ENCODE measurements at regions not wholly inside any gene's neighbourhood (a gene's known extent, or its start where the extent isn't known, plus 50 kb on each side); places are given as distances from the start of the nearest gene placed in this dataset.

DNA sequence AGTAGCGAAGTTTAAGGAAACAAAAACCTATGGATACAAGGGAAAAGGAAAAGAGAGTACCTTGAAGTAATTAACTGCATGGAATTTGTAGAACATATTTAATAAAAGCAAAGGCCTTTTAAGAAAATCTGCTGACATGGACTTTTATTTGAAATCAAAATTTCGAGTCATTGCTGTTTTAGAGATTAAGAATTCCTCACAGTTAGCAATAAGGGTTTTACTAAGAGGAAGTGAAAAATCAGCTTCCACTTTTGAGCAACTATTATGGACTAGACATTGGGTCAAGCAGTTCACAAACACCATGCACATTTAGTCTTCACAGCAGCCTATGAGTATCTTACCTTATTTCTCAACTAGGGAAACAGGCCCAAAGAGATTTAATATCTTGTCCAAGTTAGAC lies 876.3 kb downstream of the BCL11A start:
- H3K27ac ChIP-seq (ENCODE audit: low read depth, low read length), result no peak overlapping the region
- no peaks in the 10 kb centered on the region for H4K20me1 ChIP-seq (ENCODE audit: insufficient read depth, low read length)
- no peak for DNase-seq (ENCODE audit: insufficient read length, low spot score, missing footprints)
- H2AFZ ChIP-seq (ENCODE audit: low read length), result no peak overlapping the region
- TF ChIP-seq, protein P1, sequence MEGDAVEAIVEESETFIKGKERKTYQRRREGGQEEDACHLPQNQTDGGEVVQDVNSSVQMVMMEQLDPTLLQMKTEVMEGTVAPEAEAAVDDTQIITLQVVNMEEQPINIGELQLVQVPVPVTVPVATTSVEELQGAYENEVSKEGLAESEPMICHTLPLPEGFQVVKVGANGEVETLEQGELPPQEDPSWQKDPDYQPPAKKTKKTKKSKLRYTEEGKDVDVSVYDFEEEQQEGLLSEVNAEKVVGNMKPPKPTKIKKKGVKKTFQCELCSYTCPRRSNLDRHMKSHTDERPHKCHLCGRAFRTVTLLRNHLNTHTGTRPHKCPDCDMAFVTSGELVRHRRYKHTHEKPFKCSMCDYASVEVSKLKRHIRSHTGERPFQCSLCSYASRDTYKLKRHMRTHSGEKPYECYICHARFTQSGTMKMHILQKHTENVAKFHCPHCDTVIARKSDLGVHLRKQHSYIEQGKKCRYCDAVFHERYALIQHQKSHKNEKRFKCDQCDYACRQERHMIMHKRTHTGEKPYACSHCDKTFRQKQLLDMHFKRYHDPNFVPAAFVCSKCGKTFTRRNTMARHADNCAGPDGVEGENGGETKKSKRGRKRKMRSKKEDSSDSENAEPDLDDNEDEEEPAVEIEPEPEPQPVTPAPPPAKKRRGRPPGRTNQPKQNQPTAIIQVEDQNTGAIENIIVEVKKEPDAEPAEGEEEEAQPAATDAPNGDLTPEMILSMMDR (IDR thresholded peaks at IDR 0.05; ENCODE audit: extremely low read depth, low read depth, low read length), result no peak
- H3K9me3 ChIP-seq (ENCODE audit: low read depth, low read length), result no peaks in the 10 kb centered on the region
- H3K4me2 ChIP-seq (ENCODE audit: insufficient read depth, low read length), result no peak overlapping the region
- H3K36me3 ChIP-seq (ENCODE audit: insufficient read depth, low read length), result no peaks in the 10 kb centered on the region
- no peaks in the 10 kb centered on the region for H3K27me3 ChIP-seq (ENCODE audit: insufficient read depth, low read length)
- H3K4me3 ChIP-seq (ENCODE audit: insufficient read depth, low read length), result no peak overlapping the region
- no peaks in the 10 kb centered on the region for H3K79me2 ChIP-seq (ENCODE audit: insufficient read depth, low read length)
- no peaks in the 10 kb centered on the region for H3K4me1 ChIP-seq (ENCODE audit: insufficient read depth, low read length)

DNA sequence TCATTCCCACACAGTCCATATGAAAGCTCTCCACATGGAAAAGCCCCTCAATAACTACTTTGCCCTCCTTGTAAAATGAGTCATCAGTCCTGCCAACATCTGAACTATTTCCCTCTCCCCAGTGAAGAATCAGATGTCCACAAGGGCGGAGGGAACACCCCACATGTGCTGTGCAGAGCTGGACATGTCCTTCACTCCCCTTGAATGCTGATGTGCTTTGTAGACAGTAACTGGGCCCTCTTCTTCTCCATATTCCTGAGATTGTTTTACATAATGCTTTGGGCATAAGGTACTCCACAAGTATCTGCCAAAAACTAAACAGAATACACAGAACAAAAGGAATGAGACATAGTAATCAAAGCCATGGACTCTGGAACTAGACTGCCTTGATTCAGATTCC lies 879.4 kb downstream of the BCL11A start:
- Histone ChIP-seq H4K20me1 (ENCODE audit: insufficient read depth, low read length) (no peaks in the 10 kb centered on the region), H2AFZ (ENCODE audit: low read length) (no peak overlapping the region), H3K4me3 (ENCODE audit: insufficient read depth, low read length) (no peak overlapping the region), H3K79me2 (ENCODE audit: insufficient read depth, low read length) (no peaks in the 10 kb centered on the region), H3K27ac (ENCODE audit: low read depth, low read length) (no peak overlapping the region), H3K4me1 (ENCODE audit: insufficient read depth, low read length) (no peaks in the 10 kb centered on the region), H3K36me3 (ENCODE audit: insufficient read depth, low read length) (no peaks in the 10 kb centered on the region), H3K4me2 (ENCODE audit: insufficient read depth, low read length) (no peak overlapping the region), H3K27me3 (ENCODE audit: insufficient read depth, low read length) (no peaks in the 10 kb centered on the region), H3K9me3 (ENCODE audit: low read depth, low read length) (no peaks in the 10 kb centered on the region)
- no peak for DNase-seq (ENCODE audit: insufficient read length, low spot score, missing footprints)
- TF ChIP-seq, protein P1 (IDR thresholded peaks at IDR 0.05; ENCODE audit: extremely low read depth, low read depth, low read length), result no peak

DNA sequence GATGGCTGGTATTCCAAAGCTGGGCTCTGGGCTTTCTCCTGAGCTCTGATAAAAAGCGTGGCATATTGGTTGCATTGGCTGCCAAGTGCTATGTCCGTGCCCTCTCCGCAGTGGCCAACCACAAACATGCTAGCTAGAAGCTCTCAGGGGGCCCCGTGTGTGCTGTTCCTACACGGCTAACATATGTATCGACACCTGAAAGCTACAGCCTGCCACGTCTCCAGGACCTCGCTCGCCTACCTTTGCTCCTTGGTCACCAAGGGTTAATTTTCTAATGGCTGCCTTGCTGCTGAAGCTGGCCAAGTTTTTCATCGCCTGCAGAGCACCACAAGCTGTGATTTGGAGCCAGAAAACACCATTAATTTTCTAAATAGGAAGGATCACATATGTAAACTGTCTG lies 888.4 kb downstream of the BCL11A start:
- Histone ChIP-seq H3K27me3 (ENCODE audit: insufficient read depth, low read length) (no peaks in the 10 kb centered on the region), H4K20me1 (ENCODE audit: insufficient read depth, low read length) (no peaks in the 10 kb centered on the region), H3K4me3 (ENCODE audit: insufficient read depth, low read length) (no peak overlapping the region), H3K9me3 (ENCODE audit: low read depth, low read length) (no peaks in the 10 kb centered on the region), H3K4me1 (ENCODE audit: insufficient read depth, low read length) (no peaks in the 10 kb centered on the region), H3K27ac (ENCODE audit: low read depth, low read length) (no peak overlapping the region), H3K36me3 (ENCODE audit: insufficient read depth, low read length) (no peaks in the 10 kb centered on the region), H3K79me2 (ENCODE audit: insufficient read depth, low read length) (no peaks in the 10 kb centered on the region), H2AFZ (ENCODE audit: low read length) (no peak overlapping the region), H3K4me2 (ENCODE audit: insufficient read depth, low read length) (no peak overlapping the region)
- TF ChIP-seq, protein P1 (IDR thresholded peaks at IDR 0.05; ENCODE audit: extremely low read depth, low read depth, low read length), result no peak
- DNase-seq (ENCODE audit: insufficient read length, low spot score, missing footprints), result no peak

DNA sequence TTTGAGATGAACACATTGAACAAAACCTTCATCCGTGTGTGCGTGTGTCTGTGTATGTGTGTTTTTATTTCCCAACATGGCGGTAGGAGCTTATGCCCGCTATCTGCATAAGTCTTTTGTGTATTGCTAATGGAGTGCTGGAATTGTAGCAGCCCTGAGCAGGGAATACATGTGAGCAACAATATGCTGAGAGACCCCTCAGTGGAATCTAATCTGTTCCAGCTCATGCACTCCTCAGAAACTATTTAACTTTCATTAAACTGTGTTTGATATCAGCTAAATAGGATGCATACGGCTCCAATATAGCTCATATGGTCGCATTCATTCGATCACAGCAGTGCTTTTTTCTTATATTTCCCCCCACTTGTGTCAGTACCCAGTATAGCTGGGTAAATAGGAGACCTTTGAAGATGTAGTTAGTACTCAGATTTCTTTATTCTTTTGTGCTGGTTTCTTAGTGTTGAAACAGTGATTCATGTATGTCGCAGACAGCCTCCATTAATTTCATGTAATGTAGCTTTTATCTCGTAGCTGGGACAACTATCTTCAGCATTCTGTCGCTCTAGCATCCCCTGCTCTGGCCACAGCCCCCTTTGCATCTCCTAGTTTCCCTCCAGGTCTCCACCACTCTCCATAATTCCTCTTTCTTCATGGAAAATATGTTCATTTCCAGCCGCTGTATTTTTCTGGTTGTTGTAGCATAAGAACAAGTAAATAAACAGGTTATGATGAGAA lies 891.2 kb downstream of the BCL11A start:
- H2AFZ ChIP-seq (ENCODE audit: low read length), result no peak overlapping the region
- H3K4me1 ChIP-seq (ENCODE audit: insufficient read depth, low read length), result no peaks in the 10 kb centered on the region
- no peaks in the 10 kb centered on the region for H3K79me2 ChIP-seq (ENCODE audit: insufficient read depth, low read length)
- no peaks in the 10 kb centered on the region for H3K36me3 ChIP-seq (ENCODE audit: insufficient read depth, low read length)
- H3K4me2 ChIP-seq (ENCODE audit: insufficient read depth, low read length), result no peak overlapping the region
- H3K4me3 ChIP-seq (ENCODE audit: insufficient read depth, low read length), result no peak overlapping the region
- no peak overlapping the region for H3K27ac ChIP-seq (ENCODE audit: low read depth, low read length)
- no peaks in the 10 kb centered on the region for H4K20me1 ChIP-seq (ENCODE audit: insufficient read depth, low read length)
- no peaks in the 10 kb centered on the region for H3K27me3 ChIP-seq (ENCODE audit: insufficient read depth, low read length)
- no peaks in the 10 kb centered on the region for H3K9me3 ChIP-seq (ENCODE audit: low read depth, low read length)
- TF ChIP-seq, protein P1 (IDR thresholded peaks at IDR 0.05; ENCODE audit: extremely low read depth, low read depth, low read length), result no peak
- DNase-seq (ENCODE audit: insufficient read length, low spot score, missing footprints), result no peak

Measured in osteoblast (primary cell).